HG02981 (cell line): ENCODE measurements at regions not wholly inside any gene's neighbourhood (a gene's known extent, or its start where the extent isn't known, plus 50 kb on each side); places are given as distances from the start of the nearest gene placed in this dataset.
A peak's percentile ranks its signal among the peaks of the same experiment; 100 is the strongest.

ENCODE experiments used
- ATAC-seq: cut with Tn5 transposase; IDR thresholded peaks from one replicate; pipeline ENCODE4 v1.9.1; 2021; ENCODE audit warnings: mild to moderate bottlenecking, moderate library complexity; ENCODE audit not compliant: unreplicated experiment

DNA sequence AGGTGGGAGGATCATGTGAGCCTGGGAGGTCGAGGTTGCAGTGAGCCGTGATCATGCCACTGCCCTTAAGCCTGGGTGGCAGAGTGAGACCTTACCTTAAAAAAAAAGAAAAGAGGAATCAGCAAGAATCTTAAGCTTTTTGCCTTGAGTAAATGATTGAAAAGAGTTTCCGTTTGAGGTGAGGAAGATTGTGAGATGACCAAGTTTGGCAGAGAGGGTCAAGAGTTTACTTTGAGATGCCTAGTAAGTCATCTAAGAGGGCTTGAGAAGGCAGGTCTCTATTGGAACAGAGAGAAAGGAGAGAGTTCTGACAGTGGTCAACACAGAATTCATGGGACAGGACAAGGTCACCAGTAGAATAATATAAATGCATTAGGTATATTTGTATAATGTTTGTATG lies 572.1 kb downstream of the TLE4 start:
- peak; percentile 79 for ATAC-seq

DNA sequence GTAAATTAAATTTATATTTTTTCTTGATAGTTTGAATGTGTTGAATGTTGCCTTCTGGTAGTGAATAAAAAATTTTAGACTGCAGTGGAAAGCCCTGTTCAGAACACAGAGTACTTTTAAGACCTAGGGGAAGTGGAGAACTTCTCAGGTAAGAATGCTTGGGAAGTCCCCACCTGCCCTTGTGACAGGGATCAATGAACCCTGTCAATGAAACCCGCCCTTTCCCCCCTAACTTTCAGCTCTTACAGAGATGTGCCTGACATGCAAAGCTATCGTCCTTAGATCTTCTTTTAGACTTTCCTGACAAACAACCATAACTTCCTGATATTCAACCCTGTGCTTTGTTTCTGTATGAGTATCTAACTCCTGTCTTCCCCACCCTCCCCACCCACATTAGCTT lies 562.7 kb downstream of the TLE4 start:
- peak; percentile 94 for ATAC-seq

DNA sequence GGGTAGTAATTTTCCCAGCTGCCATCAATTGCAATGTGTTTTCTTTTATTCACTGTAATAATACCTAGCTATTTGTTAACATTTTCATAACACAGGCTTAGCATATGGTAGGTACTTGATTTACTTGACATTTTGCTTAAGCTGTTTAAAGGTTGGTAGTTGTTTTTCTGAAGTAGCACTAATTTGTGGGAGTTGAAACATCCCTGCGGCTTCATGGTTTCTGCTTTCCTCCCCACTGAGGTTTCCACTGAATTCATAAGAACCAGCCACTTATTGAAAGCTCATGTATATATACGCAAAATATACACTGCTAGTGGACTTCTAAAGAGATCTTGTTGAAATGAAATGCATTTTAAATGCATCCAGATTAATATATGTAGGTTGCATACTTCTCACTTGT lies 559.9 kb downstream of the TLE4 start:
- no peak for ATAC-seq

DNA sequence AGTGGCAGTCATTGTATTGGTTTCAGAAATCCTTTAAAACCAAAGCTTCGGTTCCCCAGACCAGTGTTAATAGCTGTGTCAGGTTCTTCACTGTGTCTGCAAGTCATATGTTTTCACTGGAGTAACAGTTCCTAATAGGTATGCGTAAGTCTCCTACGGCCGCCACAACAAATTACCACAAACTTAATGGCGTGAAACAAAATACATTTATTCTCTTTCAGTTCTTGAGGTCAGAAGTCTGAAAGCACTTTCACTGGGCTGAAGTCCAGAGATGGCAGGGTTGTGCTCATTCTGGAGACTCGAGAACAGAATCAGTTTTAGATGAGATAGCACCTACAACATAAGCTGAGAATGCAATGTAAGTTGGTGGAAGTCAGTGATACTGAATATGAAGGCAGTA lies 556.2 kb downstream of the TLE4 start:
- ATAC-seq: no peak

DNA sequence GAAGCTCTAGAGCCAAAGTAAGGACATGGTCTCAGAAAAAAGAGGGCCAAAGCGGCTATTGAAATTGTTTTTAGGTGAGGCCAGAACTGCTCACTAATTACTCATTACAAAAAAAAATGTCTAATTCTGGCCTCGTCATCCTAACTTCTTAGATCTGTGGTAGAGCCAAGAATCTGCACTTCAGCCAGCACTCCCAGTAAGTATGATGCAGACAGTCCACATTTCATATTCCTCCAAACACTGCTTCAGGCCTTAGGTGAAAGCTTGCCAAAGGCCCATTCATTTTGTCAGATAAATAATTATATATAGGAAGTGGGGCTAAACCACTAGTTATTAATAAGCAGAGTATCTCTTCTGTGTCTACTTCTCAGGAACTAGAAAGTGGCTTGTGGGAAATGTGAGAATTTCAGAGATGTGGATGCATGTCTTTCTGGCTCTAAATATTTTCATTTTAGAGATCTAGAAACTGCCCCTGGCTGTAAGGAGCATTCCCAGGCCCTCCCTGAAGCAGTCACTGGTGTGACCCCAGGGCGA lies 554.0 kb downstream of the TLE4 start:
- no peak for ATAC-seq

DNA sequence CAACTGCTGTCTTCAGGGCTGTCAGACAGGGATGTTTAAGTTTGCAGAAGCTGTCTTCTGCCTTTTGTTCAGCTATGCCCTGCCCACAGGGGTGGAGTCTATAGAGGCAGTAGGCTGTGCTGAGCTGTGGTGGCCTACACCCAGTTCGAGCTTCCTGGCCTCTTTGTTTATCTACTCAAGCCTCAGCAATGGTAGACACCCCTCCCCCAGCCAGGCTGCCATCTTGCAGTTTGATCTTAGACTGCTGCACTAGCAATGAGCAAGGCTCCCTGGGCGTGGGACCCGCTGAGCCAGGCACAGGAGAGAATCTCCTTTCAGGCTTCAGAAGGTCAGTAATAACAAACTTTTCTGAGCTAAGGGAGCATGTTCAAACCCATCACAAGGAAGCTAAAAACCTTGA lies 545.3 kb downstream of the TLE4 start:
- no peak for ATAC-seq

DNA sequence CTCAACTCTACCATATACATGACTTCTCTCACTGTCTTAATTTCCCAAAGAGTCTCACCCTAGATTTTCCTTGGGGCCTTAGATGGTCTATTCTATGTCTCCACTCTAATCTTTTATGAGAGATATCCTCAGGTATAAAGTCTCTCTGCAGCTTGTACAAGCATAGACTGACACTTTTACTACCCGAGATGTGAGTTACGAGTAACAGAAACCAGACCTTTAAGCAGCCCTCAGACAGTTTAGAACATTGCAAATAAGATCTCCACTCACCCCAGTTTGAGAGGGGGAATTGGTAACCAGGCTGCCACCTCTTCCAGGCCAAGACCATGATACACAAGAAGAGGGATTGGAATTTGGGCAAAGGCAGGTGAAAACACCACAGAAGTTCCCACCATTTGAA lies 542.5 kb downstream of the TLE4 start:
- ATAC-seq: no peak

DNA sequence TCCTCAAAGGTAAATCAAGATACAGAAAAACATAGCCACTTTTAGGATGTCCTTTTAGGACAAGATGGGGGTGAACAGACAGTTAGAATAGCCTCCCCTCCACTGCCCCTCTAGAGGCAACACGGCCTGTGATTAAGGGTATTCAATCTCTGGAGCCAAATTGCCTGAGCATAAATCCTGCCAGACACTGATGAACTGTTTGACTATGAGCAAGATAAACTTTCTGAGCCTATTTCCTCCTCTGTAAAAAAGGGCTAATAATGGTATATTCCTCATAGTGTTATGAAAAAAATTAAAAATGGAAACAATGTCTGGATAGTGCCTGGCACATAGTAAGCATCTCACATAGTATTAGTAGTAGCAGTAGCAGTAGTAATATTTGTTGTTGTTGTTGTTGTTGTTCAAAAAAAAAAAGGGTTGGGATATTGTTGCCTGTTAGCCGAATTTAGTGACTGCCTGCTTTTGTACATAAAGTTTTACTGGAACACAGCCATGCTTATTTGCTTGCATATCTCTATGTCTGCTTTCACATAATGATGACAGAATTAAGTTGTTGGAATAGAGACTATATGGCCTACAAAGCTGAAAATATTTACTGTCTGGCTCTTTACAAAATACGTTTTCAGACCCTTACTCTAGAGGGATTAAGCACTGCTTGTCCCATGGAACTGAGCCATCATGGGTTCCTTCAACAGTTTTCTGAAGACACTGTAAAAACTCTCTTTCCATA lies 536.3 kb downstream of the TLE4 start:
- ATAC-seq: no peak

DNA sequence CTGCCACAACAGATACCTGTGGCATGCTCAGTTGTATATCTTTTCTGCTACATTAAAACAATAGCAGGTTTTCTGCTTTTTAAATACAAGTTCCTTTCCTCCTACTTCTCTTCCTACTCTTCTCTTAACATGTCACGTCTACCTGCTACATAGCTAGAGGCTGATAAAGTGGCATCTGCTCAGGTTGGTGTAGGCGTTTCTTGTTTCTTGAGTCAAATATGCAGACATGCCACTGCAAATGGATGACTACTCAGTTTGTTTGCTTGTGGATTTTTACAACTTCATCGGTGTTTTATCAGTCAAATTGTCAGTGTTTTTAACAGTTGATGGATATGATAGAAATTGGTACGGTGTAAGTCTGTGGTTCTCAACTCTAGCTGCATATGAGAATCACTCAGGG lies 525.7 kb downstream of the TLE4 start:
- ATAC-seq: no peak

DNA sequence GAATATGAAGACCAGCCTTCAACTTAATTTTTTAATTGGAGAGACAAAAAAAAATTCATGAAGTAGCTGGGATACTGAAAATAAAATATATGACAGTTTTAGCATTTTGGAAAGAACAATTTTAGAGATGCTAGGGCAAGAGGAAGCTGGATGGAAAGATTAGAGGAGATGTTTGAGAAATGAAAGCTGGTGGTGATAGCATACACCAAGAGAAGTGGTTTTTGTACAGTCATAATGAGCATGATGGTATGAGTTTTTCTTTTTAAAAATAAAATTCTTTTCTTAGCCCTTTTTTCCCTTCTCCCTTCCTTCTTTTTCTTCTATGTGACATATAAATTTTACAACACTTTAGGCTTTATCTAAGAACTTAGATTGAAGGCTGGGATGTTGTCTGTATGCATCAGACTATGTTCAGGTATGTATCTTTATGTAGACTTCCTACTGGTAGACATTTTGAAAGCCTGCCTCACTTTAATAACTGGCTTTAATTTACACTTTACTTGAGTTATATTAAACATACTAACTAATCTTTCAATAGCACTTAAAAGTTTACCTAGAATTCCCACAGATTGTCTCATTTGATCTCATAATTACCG lies 522.5 kb downstream of the TLE4 start:
- ATAC-seq: no peak

DNA sequence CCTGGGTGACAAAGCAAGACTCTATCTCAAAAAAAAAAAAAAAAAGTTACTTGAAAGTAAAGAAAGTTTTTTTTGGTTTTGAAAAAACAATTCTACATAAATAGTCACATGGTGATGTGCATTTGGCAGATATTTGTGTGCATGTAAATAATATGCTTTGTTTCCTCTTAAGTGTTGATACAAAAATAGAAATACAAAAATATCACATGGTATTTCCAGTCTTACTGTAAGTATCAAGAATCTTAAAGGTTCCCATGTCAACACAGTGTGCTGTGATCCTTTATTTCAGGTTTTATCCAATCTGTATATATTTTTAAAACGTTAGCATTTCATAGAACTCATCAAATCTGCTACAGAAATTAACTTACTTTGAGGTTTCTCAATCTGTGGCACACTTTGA lies 521.9 kb downstream of the TLE4 start:
- ATAC-seq: no peak

DNA sequence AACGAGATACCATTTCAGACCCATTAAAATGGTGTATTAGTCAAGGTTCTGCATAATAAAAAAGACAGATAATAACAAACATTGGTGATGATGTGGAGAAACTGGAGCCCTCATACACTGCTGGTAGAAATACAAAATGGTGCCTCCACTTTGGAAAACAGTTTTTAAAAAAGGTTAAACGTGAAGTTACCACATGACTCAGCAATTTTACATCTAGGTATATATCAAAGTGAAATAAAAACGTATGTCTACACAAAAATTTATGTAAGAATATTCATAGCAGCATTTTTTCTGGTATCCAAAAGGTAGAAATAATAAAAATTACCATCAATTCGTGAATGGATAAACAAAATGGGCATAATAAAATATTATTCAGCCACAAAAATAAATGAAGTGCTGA lies 519.8 kb downstream of the TLE4 start:
- ATAC-seq: no peak

DNA sequence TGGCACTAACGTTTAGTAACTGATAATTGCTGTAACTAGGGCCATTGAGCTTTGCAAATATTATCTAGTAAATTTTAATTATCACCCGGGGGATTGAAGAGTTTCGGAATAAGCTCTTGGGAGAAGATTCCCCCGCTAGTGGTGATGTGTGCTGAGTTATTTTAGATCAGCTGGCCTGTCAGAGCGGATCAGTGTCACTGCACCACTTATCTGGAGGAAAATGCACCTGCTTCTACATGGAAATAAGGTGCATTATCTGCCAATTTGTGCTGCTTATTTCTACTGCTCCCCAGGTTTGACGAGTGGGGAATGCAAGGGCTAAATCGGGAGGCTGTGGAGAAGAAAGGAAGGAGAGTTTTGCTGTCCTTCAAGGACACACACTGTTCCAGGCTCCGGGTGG lies 518.6 kb downstream of the TLE4 start:
- no peak for ATAC-seq

DNA sequence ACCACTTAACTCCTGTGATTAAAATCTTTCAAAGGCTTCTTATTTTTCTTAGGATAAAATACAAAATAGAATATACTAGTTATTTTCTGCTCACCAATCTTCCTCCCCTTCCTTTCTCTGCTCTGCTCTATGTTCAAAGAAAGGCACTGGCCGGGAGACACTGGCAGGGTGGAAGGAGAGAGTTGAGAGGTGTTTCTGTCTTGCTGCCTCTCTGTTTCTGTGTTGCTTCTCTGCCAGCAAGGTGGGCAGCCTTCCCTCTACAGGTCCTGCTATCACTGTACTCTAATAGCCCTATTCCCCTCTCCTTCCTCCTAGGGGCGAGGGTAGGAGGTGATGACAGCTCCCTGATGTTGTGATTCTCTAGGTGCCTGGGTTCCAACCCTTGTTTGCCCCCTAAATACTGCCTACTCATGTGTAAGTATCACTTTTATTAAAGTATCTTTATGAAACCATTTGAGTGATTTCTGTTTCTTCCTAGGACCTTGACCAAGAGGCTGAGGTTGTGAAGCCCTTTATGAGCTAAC lies 515.1 kb downstream of the TLE4 start:
- ATAC-seq: no peak

DNA sequence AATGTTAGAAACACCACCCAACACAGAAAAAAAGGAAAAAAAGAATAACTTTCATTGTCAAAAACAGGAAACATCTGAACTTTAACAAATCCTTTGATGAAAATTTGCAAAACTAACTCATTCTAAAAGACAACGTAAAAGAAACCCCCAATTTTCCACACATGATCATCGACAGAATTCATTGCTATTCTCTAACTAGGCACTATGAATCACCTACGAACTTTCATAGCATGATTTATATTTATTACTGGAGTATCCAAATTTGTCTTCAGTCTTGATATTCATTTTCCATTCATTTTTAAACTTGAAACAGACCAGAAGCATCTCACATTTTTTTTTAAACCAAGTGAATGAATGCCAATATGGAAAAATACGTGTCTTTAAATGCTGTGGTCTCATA lies 514.6 kb downstream of the TLE4 start:
- ATAC-seq: no peak

DNA sequence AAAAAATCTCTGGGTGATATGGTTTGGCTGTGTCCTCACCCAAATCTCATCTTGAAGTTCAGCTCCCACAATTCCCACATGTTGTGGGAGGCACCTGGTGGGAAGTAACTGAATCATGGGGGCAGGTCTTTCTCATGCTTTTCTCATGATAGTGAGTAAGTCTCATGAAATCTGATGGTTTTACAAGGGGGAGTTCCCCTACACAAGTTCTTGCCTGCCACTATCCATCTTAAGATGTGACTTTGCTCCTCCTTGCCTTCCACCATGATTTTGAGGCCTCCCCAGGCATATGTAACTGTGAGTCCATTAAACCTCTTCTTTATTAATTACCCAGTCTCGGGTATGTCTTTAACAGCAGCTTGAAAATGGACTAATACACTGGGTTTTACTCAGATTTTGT lies 513.9 kb downstream of the TLE4 start:
- no peak for ATAC-seq

DNA sequence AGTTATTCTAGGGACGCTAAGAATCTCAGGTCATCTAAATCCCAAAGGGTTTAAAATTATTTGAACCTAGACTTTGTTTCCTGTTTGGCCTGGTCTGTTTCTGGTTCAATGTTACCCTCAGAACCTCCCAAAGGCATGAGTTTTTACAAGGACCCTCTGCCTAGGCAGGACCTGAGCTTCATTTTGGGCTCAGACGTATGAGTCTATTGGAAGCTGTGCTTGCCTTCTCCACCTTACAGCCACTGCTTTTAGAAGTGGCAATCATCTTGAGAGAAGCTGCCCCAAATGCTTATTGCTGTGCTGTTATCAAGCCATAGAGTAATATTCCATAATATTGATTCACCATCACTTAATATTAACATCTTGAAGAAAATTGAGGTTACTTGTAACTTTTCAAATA lies 510.4 kb downstream of the TLE4 start:
- ATAC-seq: no peak

DNA sequence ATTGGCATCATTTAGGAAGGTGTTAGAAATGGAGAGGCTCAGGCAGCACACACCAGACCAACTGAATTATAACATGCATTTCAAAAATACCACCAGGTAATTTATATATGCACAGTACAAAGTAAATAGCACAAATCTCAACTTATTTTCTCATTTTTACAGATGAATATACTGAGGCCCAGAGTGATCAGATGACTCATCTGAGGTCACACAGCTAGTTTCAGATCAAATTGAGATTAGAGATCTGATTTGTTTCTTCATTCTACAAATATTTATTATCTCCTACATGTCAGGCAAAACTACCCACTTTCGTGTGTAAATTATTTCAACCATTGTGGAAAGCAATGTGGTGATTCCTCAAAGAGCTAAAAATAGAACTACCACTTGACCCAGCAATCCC lies 507.1 kb downstream of the TLE4 start:
- no peak for ATAC-seq

DNA sequence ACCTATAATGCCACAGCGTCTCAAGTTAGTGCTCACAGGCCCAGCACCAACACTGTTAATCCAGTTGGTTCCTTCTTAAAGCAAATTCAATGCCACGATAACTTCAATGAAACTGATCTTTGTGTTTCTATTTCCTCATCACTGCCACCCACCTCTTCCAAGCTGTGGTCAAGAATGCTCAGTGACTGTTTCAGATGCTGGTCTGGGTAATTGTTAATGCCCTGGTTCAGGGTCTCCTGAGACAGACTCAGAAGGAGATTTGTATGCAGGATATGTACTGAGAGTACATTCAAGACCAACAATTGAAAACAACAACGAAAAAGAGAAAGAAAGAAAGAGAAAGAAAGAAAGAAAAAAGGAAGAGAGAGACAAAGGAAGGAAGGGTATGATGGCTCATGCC lies 505.3 kb downstream of the TLE4 start:
- no peak for ATAC-seq

DNA sequence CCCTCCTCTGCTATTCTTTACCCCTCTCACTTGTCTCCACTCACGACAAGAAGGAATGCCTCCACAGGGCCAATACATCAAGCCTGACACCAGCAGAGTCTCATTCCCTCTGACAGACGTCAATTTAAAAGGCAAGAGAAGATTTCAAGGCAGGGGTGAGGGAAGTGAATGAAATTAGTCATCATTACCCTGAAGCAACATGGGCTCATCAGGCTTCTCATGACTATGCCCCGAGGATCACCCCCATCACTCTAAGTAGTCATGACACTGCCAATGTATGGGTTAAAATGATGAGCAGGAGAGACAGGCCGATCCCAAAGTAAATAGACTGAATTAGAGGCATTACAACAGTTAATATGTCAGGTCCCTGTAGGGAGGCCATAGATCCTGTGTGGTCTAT lies 504.4 kb downstream of the TLE4 start:
- ATAC-seq: no peak

DNA sequence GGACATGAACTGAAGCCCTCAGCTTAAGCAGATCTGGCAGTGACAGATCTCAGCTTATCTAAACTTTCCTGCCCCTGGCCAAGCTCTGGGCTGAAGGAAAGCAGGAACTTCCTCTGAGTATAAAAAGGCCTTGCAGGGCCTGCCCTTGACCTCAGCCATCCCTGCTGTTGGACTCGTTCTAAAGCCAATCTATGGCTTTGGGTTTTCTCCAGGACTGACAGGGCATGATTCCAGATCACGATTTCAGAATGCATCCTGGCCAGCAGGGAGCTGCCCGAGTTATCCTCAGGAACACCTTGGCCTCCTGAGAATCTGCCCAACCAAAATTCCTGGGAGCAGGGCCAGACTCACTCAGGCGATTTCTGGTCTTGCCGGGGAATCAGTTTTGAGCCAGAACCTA lies 502.7 kb downstream of the TLE4 start:
- ATAC-seq: no peak

DNA sequence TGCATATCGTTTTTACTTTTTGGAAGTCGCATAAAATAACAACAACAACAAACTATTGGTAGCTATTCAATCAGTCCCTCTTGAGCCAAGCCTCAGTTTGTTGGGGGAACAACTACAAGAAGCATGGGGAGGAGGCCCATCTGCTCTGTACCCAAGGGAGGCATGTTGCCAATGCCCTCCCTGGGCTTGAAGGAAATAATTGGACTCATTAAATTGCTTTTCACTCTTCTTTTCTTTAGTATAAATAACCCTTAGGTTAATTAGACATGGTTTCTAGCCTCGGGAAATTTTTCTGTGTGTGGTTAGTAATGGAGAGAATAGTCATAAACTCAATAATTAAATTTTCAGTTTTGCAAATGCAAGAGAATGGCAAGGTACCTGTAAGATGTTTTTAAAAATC lies 500.7 kb downstream of the TLE4 start:
- no peak for ATAC-seq
